ENCODE measurements at regions not wholly inside any gene's neighbourhood (a gene's known extent, or its start where the extent isn't known, plus 50 kb on each side); places are given as distances from the start of the nearest gene placed in this dataset.

GRCh38 chr6:117157448-117157847, 107.9 kb upstream of the VGLL2 start:
- no peaks in the 10 kb centered on the region for H4K20me1 ChIP-seq (ENCODE audit: control insufficient read depth, insufficient read depth, insufficient read length)
- H2BK20ac ChIP-seq (ENCODE audit: low read depth, low read length, poor library complexity, severe bottlenecking) = no peak overlapping the region
- H3K18ac ChIP-seq (ENCODE audit: insufficient read length, low read depth, low read length) = no peak overlapping the region
- no peaks in the 10 kb centered on the region for H3K4me1 ChIP-seq (ENCODE audit: insufficient read depth, low read length)
- no peak for TF ChIP-seq CTCF (conservative IDR thresholded peaks at IDR 0.05)
- H4K5ac ChIP-seq (ENCODE audit: insufficient read length, low read depth, low read length) = no peak overlapping the region
- no peaks in the 10 kb centered on the region for H3K36me3 Mint-ChIP-seq (ENCODE audit: insufficient read depth in 1 of 3, low read depth in 3 of 3)
- no peak overlapping the region for H2AK5ac ChIP-seq (ENCODE audit: insufficient read length, low read length)
- no peak overlapping the region for H4K8ac ChIP-seq (replicated peaks; ENCODE audit: insufficient read length, low read depth, low read length)
- H3K23ac ChIP-seq (ENCODE audit: insufficient read length, low read depth, low read length) = no peak overlapping the region
- H2AFZ ChIP-seq (ENCODE audit: low read length) = no peak overlapping the region
- no peak for DNase-seq
- H3K27ac ChIP-seq (ENCODE audit: insufficient read length, low read depth, low read length) = no peak overlapping the region
- H3K23me2 ChIP-seq (ENCODE audit: insufficient read length, low read depth, low read length, poor library complexity, severe bottlenecking) = no peaks in the 10 kb centered on the region
- H3K27ac Mint-ChIP-seq = no peak overlapping the region; a peak in 1 of 7 replicates
- H3K14ac ChIP-seq (ENCODE audit: insufficient read depth, low read length) = no peak overlapping the region
- no peak overlapping the region for H2BK120ac ChIP-seq (ENCODE audit: low read depth, low read length, poor library complexity, severe bottlenecking)
- H4K91ac ChIP-seq (ENCODE audit: insufficient read length, low read depth, low read length) = no peak overlapping the region
- H3K9me3 Mint-ChIP-seq = no peaks in the 10 kb centered on the region
- no peak overlapping the region for H2BK12ac ChIP-seq (ENCODE audit: insufficient read length, low read depth, low read length)
- H2BK5ac ChIP-seq (ENCODE audit: insufficient read length, low read length) = no peak overlapping the region
- no peak overlapping the region for H2BK15ac ChIP-seq (ENCODE audit: low read depth, low read length)
- no peaks in the 10 kb centered on the region for H3K4me1 Mint-ChIP-seq
- no peaks in the 10 kb centered on the region for H3K27me3 Mint-ChIP-seq (ENCODE audit: low read depth)
- H3K79me2 ChIP-seq (ENCODE audit: insufficient read depth, low read length) = no peaks in the 10 kb centered on the region
- no peak overlapping the region for H3K4ac ChIP-seq (ENCODE audit: low read depth, low read length)
- no CpG with 5 or more reads among the region's 3 CpGs for WGBS (ENCODE audit: extremely low coverage, insufficient read length, low lambda C conversion rate)
- H3K4me3 Mint-ChIP-seq = no peak overlapping the region
- no peak overlapping the region for H3K4me2 ChIP-seq (ENCODE audit: insufficient read depth, insufficient read length, low read length)
- no peak overlapping the region for H3T11ph ChIP-seq (ENCODE audit: low read length)
- no peak overlapping the region for H3K9ac ChIP-seq (ENCODE audit: extremely low read depth, insufficient read length, low read length)
- no peaks in the 10 kb centered on the region for H3K79me1 ChIP-seq (ENCODE audit: insufficient read depth, low read depth, low read length, poor library complexity, severe bottlenecking)
- no peaks in the 10 kb centered on the region for H3K9me3 ChIP-seq (ENCODE audit: control insufficient read depth, low read depth, low read length)
- no peaks in the 10 kb centered on the region for H3K27me3 ChIP-seq (ENCODE audit: insufficient read depth, low read length)
- no peak overlapping the region for H3K56ac ChIP-seq (ENCODE audit: insufficient read length, low read depth, low read length)
